DND-41 (cell line): ENCODE measurements at regions not wholly inside any gene's neighbourhood (a gene's known extent, or its start where the extent isn't known, plus 50 kb on each side); places are given as distances from the start of the nearest gene placed in this dataset.
"Not testable (repeated sequence)": the region's sequence is repeated elsewhere in the genome, so short reads cannot be mapped to it uniquely, and the experiment has no call there.

Source experiments
- ATAC-seq: fragments of 200-7000 bp; cut with Tn5 transposase; 3 replicates; pipeline ENCODE4 v1.9.1; 2021; ENCODE audit warnings: low read depth; ENCODE audit not compliant: insufficient read depth
- DNase-seq: peaks from one replicate; pipeline ENCODE4 v3.0.0-alpha.2; 2020
- H2AFZ ChIP-seq: 2 replicates; pipeline ENCODE4 v1.6.0; 2012; ENCODE audit warnings: low read depth, low read length
- H3K27ac ChIP-seq: 2 replicates; pipeline ENCODE4 v1.5.1; 2012; ENCODE audit warnings: low read length, inconsistent platforms
- H3K27me3 ChIP-seq: fragments of 200-600 bp; sonication (generic); 2 replicates; pipeline ENCODE4 v1.6.0; 2012; ENCODE audit warnings: low read length, mild to moderate bottlenecking, inconsistent platforms; ENCODE audit not compliant: insufficient read depth, poor library complexity
- H3K36me3 ChIP-seq: 2 replicates; pipeline ENCODE4 v1.5.1; 2012; ENCODE audit warnings: low read length, inconsistent platforms; ENCODE audit not compliant: insufficient read depth
- H3K4me1 ChIP-seq: 2 replicates; pipeline ENCODE4 v1.5.1; 2012; ENCODE audit warnings: mild to moderate bottlenecking, low read length; ENCODE audit not compliant: insufficient read depth
- H3K4me2 ChIP-seq: 2 replicates; pipeline ENCODE4 v1.6.0; 2012; ENCODE audit warnings: mild to moderate bottlenecking, moderate library complexity, low read length, inconsistent platforms; ENCODE audit not compliant: insufficient read depth
- H3K4me3 ChIP-seq, 2 experiments: fragments of 200-600 bp in 1 of 2; shearing (Covaris generic) in 1 of 2; 2 replicates each; pipeline ENCODE4 v1.5.1; 2012 to 2016; ENCODE audit warnings: inconsistent platforms in 2 of 2, low read length in 2 of 2, mild to moderate bottlenecking in 2 of 2, low read depth in 1 of 2, moderate library complexity in 1 of 2
- H3K79me2 ChIP-seq: 2 replicates; pipeline ENCODE4 v1.6.0; 2012; ENCODE audit warnings: low read length, inconsistent platforms; ENCODE audit not compliant: insufficient read depth
- H3K9ac ChIP-seq: 2 replicates; pipeline ENCODE4 v1.6.0; 2012; ENCODE audit warnings: low read depth, mild to moderate bottlenecking, inconsistent platforms, low read length, moderate library complexity
- H3K9me3 ChIP-seq: 2 replicates; pipeline ENCODE4 v1.5.1; 2012; ENCODE audit warnings: low read length, moderate library complexity, mild to moderate bottlenecking, inconsistent platforms; ENCODE audit not compliant: insufficient read depth, severe bottlenecking
- H4K20me1 ChIP-seq: 2 replicates; pipeline ENCODE4 v1.6.0; 2012; ENCODE audit warnings: low read length; ENCODE audit not compliant: insufficient read depth
- EZH2 ChIP-seq: IDR thresholded peaks from 3 replicates; pipeline ENCODE4 v1.6.1; 2012; ENCODE audit warnings: borderline replicate concordance, low read depth, mild to moderate bottlenecking, moderate library complexity, low read length, inconsistent platforms; ENCODE audit not compliant: severe bottlenecking
- TF ChIP-seq, protein P1 (sequence below): IDR thresholded peaks from 2 replicates; pipeline ENCODE4 v1.5.1; 2012; ENCODE audit warnings: borderline replicate concordance, low read length, moderate library complexity, mild to moderate bottlenecking; ENCODE audit not compliant: poor library complexity, severe bottlenecking; ENCODE audit errors: extremely low read depth

GRCh38 chr20:53809728-53810365 lies 216.2 kb upstream of the ZNF217 start:
- H3K4me2 ChIP-seq: no peak overlapping the region
- H3K27me3 ChIP-seq: no peaks in the 10 kb centered on the region
- no peak overlapping the region for H3K4me3 ChIP-seq
- H4K20me1 ChIP-seq: no peaks in the 10 kb centered on the region
- H3K9me3 ChIP-seq: no peaks in the 10 kb centered on the region
- H2AFZ ChIP-seq: no peak overlapping the region
- ATAC-seq (no peak), DNase-seq (no peak)
- no peaks in the 10 kb centered on the region for H3K4me1 ChIP-seq
- H3K27ac ChIP-seq: no peak overlapping the region
- no peaks in the 10 kb centered on the region for H3K79me2 ChIP-seq
- H3K36me3 ChIP-seq: no peaks in the 10 kb centered on the region
- no peak for TF ChIP-seq EZH2
- TF ChIP-seq, protein P1, sequence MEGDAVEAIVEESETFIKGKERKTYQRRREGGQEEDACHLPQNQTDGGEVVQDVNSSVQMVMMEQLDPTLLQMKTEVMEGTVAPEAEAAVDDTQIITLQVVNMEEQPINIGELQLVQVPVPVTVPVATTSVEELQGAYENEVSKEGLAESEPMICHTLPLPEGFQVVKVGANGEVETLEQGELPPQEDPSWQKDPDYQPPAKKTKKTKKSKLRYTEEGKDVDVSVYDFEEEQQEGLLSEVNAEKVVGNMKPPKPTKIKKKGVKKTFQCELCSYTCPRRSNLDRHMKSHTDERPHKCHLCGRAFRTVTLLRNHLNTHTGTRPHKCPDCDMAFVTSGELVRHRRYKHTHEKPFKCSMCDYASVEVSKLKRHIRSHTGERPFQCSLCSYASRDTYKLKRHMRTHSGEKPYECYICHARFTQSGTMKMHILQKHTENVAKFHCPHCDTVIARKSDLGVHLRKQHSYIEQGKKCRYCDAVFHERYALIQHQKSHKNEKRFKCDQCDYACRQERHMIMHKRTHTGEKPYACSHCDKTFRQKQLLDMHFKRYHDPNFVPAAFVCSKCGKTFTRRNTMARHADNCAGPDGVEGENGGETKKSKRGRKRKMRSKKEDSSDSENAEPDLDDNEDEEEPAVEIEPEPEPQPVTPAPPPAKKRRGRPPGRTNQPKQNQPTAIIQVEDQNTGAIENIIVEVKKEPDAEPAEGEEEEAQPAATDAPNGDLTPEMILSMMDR: no peak
- no peak overlapping the region for H3K9ac ChIP-seq

- Histone ChIP-seq H4K20me1 (no peaks in the 10 kb centered on the region), H3K4me3 (no peak overlapping the region), H3K4me2 (no peak overlapping the region), H3K9me3 (no peaks in the 10 kb centered on the region), H3K27ac (no peak overlapping the region), H3K27me3 (no peaks in the 10 kb centered on the region), H3K36me3 (no peaks in the 10 kb centered on the region), H3K79me2 (no peaks in the 10 kb centered on the region), H2AFZ (no peak overlapping the region), H3K9ac (no peak overlapping the region), H3K4me1 (no peaks in the 10 kb centered on the region)
- TF ChIP-seq, protein P1: no peak
- TF ChIP-seq EZH2: no peak
- DNase-seq (no peak), ATAC-seq (no peak)
Measured at GRCh38 chr20:53809217-53809616, 215.6 kb upstream of the ZNF217 start.

- TF ChIP-seq, protein P1: no peak
- no peak for TF ChIP-seq EZH2
- Histone ChIP-seq H3K27me3 (no peaks in the 10 kb centered on the region), H3K4me3 (no peak overlapping the region), H3K9ac (no peak overlapping the region), H4K20me1 (no peaks in the 10 kb centered on the region), H2AFZ (no peak overlapping the region), H3K36me3 (no peaks in the 10 kb centered on the region), H3K4me1 (no peaks in the 10 kb centered on the region), H3K4me2 (no peak overlapping the region), H3K9me3 (no peaks in the 10 kb centered on the region), H3K27ac (no peak overlapping the region), H3K79me2 (no peaks in the 10 kb centered on the region)
- ATAC-seq (no peak), DNase-seq (no peak)
Measured at GRCh38 chr20:53808733-53809132, 215.1 kb upstream of the ZNF217 start.

DNA sequence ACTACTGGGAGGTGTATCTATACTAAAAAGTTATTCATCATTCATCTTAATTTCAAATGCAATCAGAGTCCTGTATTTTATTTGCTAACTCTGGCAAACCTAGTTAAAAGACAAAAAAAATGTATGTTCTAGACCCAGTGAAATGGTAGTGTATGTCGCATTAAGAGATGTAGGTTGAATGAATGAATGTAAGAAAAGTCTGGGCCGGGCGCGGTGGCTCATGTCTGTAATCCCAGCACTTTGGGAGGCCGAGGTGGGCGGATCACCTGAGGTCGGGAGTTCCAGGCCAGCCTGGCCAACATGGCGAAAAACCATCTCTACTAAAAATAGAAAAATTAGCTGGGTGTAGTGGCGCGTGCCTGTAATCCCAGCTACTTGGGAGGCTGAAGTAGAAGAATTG lies 214.7 kb upstream of the ZNF217 start:
- H3K27me3 ChIP-seq, H3K27ac ChIP-seq, ATAC-seq, H3K4me3 ChIP-seq, H3K4me1 ChIP-seq, H3K36me3 ChIP-seq, H3K4me2 ChIP-seq, H4K20me1 ChIP-seq, H2AFZ ChIP-seq, H3K9me3 ChIP-seq, DNase-seq, H3K79me2 ChIP-seq, H3K9ac ChIP-seq: not testable (repeated sequence)
